Cardiac fibroblast (primary cell): ENCODE measurements at regions not wholly inside any gene's neighbourhood (a gene's known extent, or its start where the extent isn't known, plus 50 kb on each side); places are given as distances from the start of the nearest gene placed in this dataset.

Experiments
- DNase-seq, 2 donors: peaks; one replicate each; pipeline versions ENCODE4 v3.0.0 to v3.0.0-alpha.2; 2010; ENCODE audit warnings: low read depth in 2 of 2
- H3K4me3 ChIP-seq, 2 donors: replicated peaks in 1 of 2; 1 replicate in 1 of 2; 2 replicates in 1 of 2; pipeline ENCODE4 v1.5.1; 2011; ENCODE audit warnings: low read depth in 2 of 2, low read length in 2 of 2, mild to moderate bottlenecking in 2 of 2, moderate library complexity in 1 of 2
- TF ChIP-seq, protein P1 (sequence below): IDR thresholded peaks from one replicate; pipeline ENCODE4 v1.5.1; 2011; ENCODE audit warnings: low read depth, mild to moderate bottlenecking, low read length, inconsistent platforms

- no peak overlapping the region for H3K4me3 ChIP-seq
- TF ChIP-seq, protein P1, sequence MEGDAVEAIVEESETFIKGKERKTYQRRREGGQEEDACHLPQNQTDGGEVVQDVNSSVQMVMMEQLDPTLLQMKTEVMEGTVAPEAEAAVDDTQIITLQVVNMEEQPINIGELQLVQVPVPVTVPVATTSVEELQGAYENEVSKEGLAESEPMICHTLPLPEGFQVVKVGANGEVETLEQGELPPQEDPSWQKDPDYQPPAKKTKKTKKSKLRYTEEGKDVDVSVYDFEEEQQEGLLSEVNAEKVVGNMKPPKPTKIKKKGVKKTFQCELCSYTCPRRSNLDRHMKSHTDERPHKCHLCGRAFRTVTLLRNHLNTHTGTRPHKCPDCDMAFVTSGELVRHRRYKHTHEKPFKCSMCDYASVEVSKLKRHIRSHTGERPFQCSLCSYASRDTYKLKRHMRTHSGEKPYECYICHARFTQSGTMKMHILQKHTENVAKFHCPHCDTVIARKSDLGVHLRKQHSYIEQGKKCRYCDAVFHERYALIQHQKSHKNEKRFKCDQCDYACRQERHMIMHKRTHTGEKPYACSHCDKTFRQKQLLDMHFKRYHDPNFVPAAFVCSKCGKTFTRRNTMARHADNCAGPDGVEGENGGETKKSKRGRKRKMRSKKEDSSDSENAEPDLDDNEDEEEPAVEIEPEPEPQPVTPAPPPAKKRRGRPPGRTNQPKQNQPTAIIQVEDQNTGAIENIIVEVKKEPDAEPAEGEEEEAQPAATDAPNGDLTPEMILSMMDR = no peak
- no peak for DNase-seq
These were observed 223.5 kb upstream of the TRPC5 start for GRCh38 chrX:112306027-112306426.

DNA sequence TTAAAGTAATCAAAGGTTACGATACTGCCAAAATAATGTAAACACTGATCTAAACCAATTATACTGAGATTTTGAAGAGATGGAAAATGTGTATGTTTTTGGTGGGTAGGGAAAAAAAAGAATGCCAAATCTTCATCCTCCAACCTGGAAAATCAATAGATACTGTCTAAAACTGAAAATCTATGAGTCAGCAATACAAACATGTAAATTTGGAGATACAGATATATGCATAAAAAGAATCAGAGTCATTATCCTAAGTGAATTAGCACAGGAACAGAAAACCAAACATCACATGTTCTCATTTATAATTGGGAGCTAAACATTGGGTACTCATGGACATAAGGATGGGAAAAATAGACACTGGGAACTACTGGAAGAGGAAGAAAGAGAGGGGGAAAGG, 197.4 kb upstream of the TRPC5 start:
- no peak overlapping the region for H3K4me3 ChIP-seq
- TF ChIP-seq, protein P1 = no peak
- no peak for DNase-seq

DNA sequence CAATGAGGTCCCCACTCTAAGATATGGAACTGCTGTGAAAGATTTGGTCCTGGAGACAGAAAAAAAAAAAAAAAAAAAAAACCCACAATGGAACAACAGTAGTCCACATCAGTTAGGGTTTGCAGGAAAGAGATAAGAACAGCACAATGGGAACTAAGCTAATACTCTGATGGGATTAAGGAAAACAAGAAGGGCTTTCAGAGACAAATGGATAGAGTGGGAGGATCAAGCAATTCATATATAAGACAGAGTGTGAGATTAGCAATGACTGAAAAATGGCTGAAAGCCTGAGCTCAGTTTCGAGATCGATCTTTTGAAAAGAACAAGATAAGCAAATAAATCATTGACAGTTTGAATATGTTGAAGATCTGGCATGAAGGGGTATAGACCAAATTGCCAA, 188.4 kb upstream of the TRPC5 start:
- DNase-seq = no peak
- no peak overlapping the region for H3K4me3 ChIP-seq
- TF ChIP-seq, protein P1 = no peak

GRCh38 chrX:112266136-112266535, 183.6 kb upstream of the TRPC5 start:
- TF ChIP-seq, protein P1 = no peak
- DNase-seq = no peak
- H3K4me3 ChIP-seq = no peak overlapping the region

- DNase-seq = no peak
- TF ChIP-seq, protein P1 = no peak
- H3K4me3 ChIP-seq = no peak overlapping the region
These were observed 176.8 kb upstream of the TRPC5 start for GRCh38 chrX:112259375-112259774.

GRCh38 chrX:112254896-112255295, 172.3 kb upstream of the TRPC5 start:
- TF ChIP-seq, protein P1 = no peak
- DNase-seq = no peak

GRCh38 chrX:112247714-112248113, 165.1 kb upstream of the TRPC5 start:
- TF ChIP-seq, protein P1 = no peak
- H3K4me3 ChIP-seq = no peak overlapping the region
- no peak for DNase-seq

More at GRCh38 chrX:112254896-112255295, 172.3 kb upstream of the TRPC5 start:
- no peak overlapping the region for H3K4me3 ChIP-seq
